DOHH2 (cell line): ENCODE measurements at regions not wholly inside any gene's neighbourhood (a gene's known extent, or its start where the extent isn't known, plus 50 kb on each side); places are given as distances from the start of the nearest gene placed in this dataset.

ENCODE experiments used
- CTCF ChIP-seq: fragments of 200-600 bp; sonication (generic); IDR thresholded peaks from one replicate; pipeline ENCODE4 v1.5.1; 2014; ENCODE audit warnings: antibody characterized with exemption, mild to moderate bottlenecking, low read depth, low read length; ENCODE audit not compliant: poor library complexity, severe bottlenecking
- EZH2phosphoT487 ChIP-seq: fragments of 200-600 bp; sonication (generic); IDR thresholded peaks from 2 replicates; pipeline ENCODE4 v1.6.1; 2017; ENCODE audit warnings: borderline replicate concordance, mild to moderate bottlenecking, antibody characterized with exemption, low read length, moderate library complexity, mixed read lengths

DNA sequence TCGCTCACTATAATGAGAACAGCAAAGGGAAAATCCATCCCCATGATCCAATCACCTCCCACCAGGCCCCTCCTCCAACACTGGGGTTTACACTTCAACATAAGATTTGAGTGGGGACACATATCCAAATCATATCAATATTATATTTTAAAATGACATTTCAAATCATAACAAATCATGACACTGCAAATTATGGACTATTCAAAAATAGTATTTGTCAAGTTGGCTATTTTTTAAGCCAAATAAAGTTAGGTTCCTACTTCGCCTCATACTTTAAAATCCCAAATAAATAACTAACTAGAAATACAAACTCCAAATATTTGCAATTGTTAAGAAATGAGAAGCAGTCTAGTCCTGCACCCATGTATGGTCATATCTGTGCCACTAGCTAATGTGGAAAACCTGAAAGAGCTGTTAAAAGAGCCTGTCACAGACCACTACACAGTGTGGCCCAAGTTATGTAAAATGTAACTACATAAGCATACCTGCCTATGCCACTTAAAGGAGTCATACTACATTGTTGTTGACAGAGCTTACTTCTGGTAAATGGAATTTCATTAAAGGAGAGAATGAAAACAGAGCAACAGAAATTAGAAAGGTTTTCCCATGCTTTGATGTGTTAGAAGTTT, 334.7 kb upstream of the GULP1 start:
- no peak for TF ChIP-seq CTCF
- TF ChIP-seq EZH2phosphoT487: no peak
